ENCODE measurements at regions not wholly inside any gene's neighbourhood (a gene's known extent, or its start where the extent isn't known, plus 50 kb on each side); places are given as distances from the start of the nearest gene placed in this dataset.

GRCh38 chr6:4677751-4678065 lies 98.5 kb upstream of the CDYL start:
- no peaks in the 10 kb centered on the region for H3K9me3 ChIP-seq (ENCODE audit: severe bottlenecking)
- no peak overlapping the region for H3K27ac ChIP-seq (ENCODE audit: poor library complexity, severe bottlenecking)
- H3K4me1 ChIP-seq (ENCODE audit: insufficient read depth, poor library complexity, severe bottlenecking): no peaks in the 10 kb centered on the region
- no peaks in the 10 kb centered on the region for H3K36me3 ChIP-seq (ENCODE audit: low read depth)
- H3K27me3 ChIP-seq (ENCODE audit: insufficient read depth, poor library complexity, severe bottlenecking): no peaks in the 10 kb centered on the region
- DNase-seq (ENCODE audit: low spot score): no peak
- no peak overlapping the region for H3K4me3 ChIP-seq (ENCODE audit: severe bottlenecking)
- no peak for TF ChIP-seq CTCF (IDR thresholded peaks at IDR 0.05; ENCODE audit: poor library complexity, severe bottlenecking)
- ATAC-seq (ENCODE audit: low read depth): no peak

- Histone ChIP-seq H3K4me1 (ENCODE audit: insufficient read depth, poor library complexity, severe bottlenecking) (no peaks in the 10 kb centered on the region), H3K9me3 (ENCODE audit: severe bottlenecking) (no peaks in the 10 kb centered on the region), H3K4me3 (ENCODE audit: severe bottlenecking) (no peak overlapping the region), H3K27me3 (ENCODE audit: insufficient read depth, poor library complexity, severe bottlenecking) (no peaks in the 10 kb centered on the region), H3K36me3 (ENCODE audit: low read depth) (no peaks in the 10 kb centered on the region), H3K27ac (ENCODE audit: poor library complexity, severe bottlenecking) (no peak overlapping the region)
- no peak for DNase-seq (ENCODE audit: low spot score)
- no peak for TF ChIP-seq CTCF (IDR thresholded peaks at IDR 0.05; ENCODE audit: poor library complexity, severe bottlenecking)
- ATAC-seq (ENCODE audit: low read depth): no peak
Observed at GRCh38 chr6:4677011-4677750, 99.0 kb upstream of the CDYL start.

DNA sequence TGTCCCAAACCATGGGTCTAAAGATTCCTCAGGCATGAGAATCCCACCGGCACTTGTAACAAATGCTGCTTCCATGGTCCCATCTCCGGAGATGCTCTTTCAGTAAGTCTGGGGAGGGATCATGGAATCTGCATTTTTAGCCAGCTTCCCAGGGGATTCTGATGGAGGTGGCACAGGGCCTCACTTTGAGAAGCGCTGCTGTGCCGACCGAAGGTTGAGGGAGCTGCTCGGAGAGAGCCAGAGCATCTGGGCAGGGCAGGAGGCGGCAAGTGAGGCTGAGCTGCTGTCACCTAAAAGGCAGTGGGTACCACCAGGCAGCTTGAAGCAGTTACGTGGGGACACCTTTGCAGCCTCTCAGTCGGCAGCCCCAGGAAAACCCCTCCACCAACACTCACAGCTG lies 100.2 kb upstream of the CDYL start:
- ATAC-seq (ENCODE audit: low read depth): no peak
- Histone ChIP-seq H3K4me1 (ENCODE audit: insufficient read depth, poor library complexity, severe bottlenecking) (no peaks in the 10 kb centered on the region), H3K36me3 (ENCODE audit: low read depth) (no peaks in the 10 kb centered on the region), H3K27me3 (ENCODE audit: insufficient read depth, poor library complexity, severe bottlenecking) (no peaks in the 10 kb centered on the region), H3K4me3 (ENCODE audit: severe bottlenecking) (no peak overlapping the region), H3K27ac (ENCODE audit: poor library complexity, severe bottlenecking) (no peak overlapping the region), H3K9me3 (ENCODE audit: severe bottlenecking) (no peaks in the 10 kb centered on the region)
- TF ChIP-seq CTCF (IDR thresholded peaks at IDR 0.05; ENCODE audit: poor library complexity, severe bottlenecking): no peak
- no peak for DNase-seq (ENCODE audit: low spot score)

DNA sequence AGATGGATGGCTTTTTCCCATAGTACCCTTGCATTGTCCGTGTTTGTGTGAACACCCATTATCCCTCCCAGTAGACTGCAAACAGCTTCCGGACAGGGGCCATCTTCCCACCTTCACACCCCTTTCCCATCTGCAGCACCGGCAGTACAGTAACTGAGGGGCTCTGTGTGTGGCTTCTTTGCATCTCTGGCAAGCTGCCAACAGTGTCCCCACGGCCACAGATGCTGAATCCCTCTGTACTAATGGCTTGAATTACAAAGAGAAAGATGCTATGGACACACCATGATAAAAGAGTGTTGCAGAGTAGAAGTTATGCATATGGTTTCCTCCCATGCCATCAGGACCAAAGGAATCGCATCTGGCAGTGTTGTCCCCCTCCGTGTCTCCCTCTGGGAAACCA lies 101.1 kb upstream of the CDYL start:
- ATAC-seq (ENCODE audit: low read depth) (no peak), DNase-seq (ENCODE audit: low spot score) (no peak)
- Histone ChIP-seq H3K4me1 (ENCODE audit: insufficient read depth, poor library complexity, severe bottlenecking) (no peaks in the 10 kb centered on the region), H3K4me3 (ENCODE audit: severe bottlenecking) (no peak overlapping the region), H3K36me3 (ENCODE audit: low read depth) (no peaks in the 10 kb centered on the region), H3K9me3 (ENCODE audit: severe bottlenecking) (no peaks in the 10 kb centered on the region), H3K27me3 (ENCODE audit: insufficient read depth, poor library complexity, severe bottlenecking) (no peaks in the 10 kb centered on the region), H3K27ac (ENCODE audit: poor library complexity, severe bottlenecking) (no peak overlapping the region)
- TF ChIP-seq CTCF (IDR thresholded peaks at IDR 0.05; ENCODE audit: poor library complexity, severe bottlenecking): no peak

- H3K4me1 ChIP-seq (ENCODE audit: insufficient read depth, poor library complexity, severe bottlenecking): no peaks in the 10 kb centered on the region
- DNase-seq (ENCODE audit: low spot score): no peak
Observed at GRCh38 chr6:4673861-4674260, 102.3 kb upstream of the CDYL start.

More at GRCh38 chr6:4673861-4674260, 102.3 kb upstream of the CDYL start:
- Histone ChIP-seq H3K9me3 (ENCODE audit: severe bottlenecking) (no peaks in the 10 kb centered on the region), H3K27me3 (ENCODE audit: insufficient read depth, poor library complexity, severe bottlenecking) (no peaks in the 10 kb centered on the region), H3K36me3 (ENCODE audit: low read depth) (no peaks in the 10 kb centered on the region), H3K27ac (ENCODE audit: poor library complexity, severe bottlenecking) (no peak overlapping the region), H3K4me3 (ENCODE audit: severe bottlenecking) (no peak overlapping the region)
- no peak for TF ChIP-seq CTCF (IDR thresholded peaks at IDR 0.05; ENCODE audit: poor library complexity, severe bottlenecking)
- no peak for ATAC-seq (ENCODE audit: low read depth)

Measured in RWPE2 (cell line).